IMR-90 (cell line): ENCODE measurements at regions not wholly inside any gene's neighbourhood (a gene's known extent, or its start where the extent isn't known, plus 50 kb on each side); places are given as distances from the start of the nearest gene placed in this dataset.

Experiments used
- ATAC-seq: fragments of 200-7000 bp; cut with Tn5 transposase; 2 replicates; pipeline ENCODE4 v1.9.1; 2020; ENCODE audit warnings: low read depth, mild to moderate bottlenecking, moderate library complexity
- BruUV-seq: library from RNA; stranded (reverse); fragments of 400-500 nt; replicated peaks from 2 replicates; lab custom pipeline; 2021; lab: Mats Ljungman, UMichigan
- CTCF ChIA-PET: fragments of 300-600 bp; formaldehyde crosslinking; extraction: SDS; loops from one replicate; lab custom pipeline; 2021; ENCODE audit warnings: antibody characterized with exemption; lab: Yijun Ruan, JAX
- POLR2A ChIA-PET: fragments of 300-600 bp; sonication (Branson Sonifier 250); formaldehyde crosslinking; loops from one replicate; lab custom pipeline; 2022; ENCODE audit warnings: antibody characterized with exemption; ENCODE audit not compliant: unreplicated experiment; lab: Charles Lee
- DNase-seq: peaks from one replicate; pipeline ENCODE4 v3.0.0; 2013
- H2AFZ ChIP-seq: replicated peaks from 2 replicates; pipeline ENCODE3; 2013; ENCODE audit warnings: low read length, mild to moderate bottlenecking; ENCODE audit not compliant: poor library complexity
- H2AK5ac ChIP-seq: 2 replicates; pipeline ENCODE4 v1.6.1; 2013; ENCODE audit warnings: low read depth, low read length, inconsistent platforms
- H2AK9ac ChIP-seq: replicated peaks from 2 replicates; pipeline ENCODE3; 2013; ENCODE audit warnings: mild to moderate bottlenecking, low read depth, low read length, moderate library complexity; ENCODE audit not compliant: poor library complexity
- H2BK120ac ChIP-seq: 2 replicates; pipeline ENCODE4 v1.6.1; 2013; ENCODE audit warnings: low read depth, low read length, inconsistent platforms
- H2BK15ac ChIP-seq: 3 replicates; pipeline ENCODE4 v1.6.1; 2013; ENCODE audit warnings: low read depth, low read length, inconsistent platforms
- H2BK20ac ChIP-seq: 2 replicates; pipeline ENCODE4 v1.6.1; 2013; ENCODE audit warnings: low read depth, mild to moderate bottlenecking, inconsistent platforms, low read length, moderate library complexity
- H2BK5ac ChIP-seq: 2 replicates; pipeline ENCODE4 v1.6.1; 2013; ENCODE audit warnings: mild to moderate bottlenecking, low read depth, low read length, inconsistent platforms; ENCODE audit not compliant: poor library complexity, severe bottlenecking
- H3K14ac ChIP-seq: replicated peaks from 2 replicates; pipeline ENCODE4 v1.6.1; 2013; ENCODE audit warnings: low read depth, low read length, inconsistent platforms
- H3K18ac ChIP-seq: 2 replicates; pipeline ENCODE4 v1.6.1; 2013; ENCODE audit warnings: low read depth, low read length, control low read depth
- H3K23ac ChIP-seq: 2 replicates; pipeline ENCODE4 v1.6.1; 2013; ENCODE audit warnings: low read depth, low read length, inconsistent platforms
- H3K27ac ChIP-seq: 2 replicates; pipeline ENCODE4 v1.5.1; 2013; ENCODE audit warnings: mild to moderate bottlenecking, control low read depth, low read length; ENCODE audit not compliant: insufficient read depth
- H3K27me3 ChIP-seq: 2 replicates; pipeline ENCODE4 v1.6.1; 2013; ENCODE audit warnings: low read length; ENCODE audit not compliant: control insufficient read depth, insufficient read depth
- H3K36me3 ChIP-seq: 2 replicates; pipeline ENCODE4 v1.6.1; 2013; ENCODE audit warnings: low read length, mixed read lengths; ENCODE audit not compliant: control insufficient read depth, insufficient read depth
- H3K4ac ChIP-seq: 2 replicates; pipeline ENCODE4 v1.6.1; 2013; ENCODE audit warnings: low read depth, low read length, inconsistent platforms
- H3K4me1 ChIP-seq: 2 replicates; pipeline ENCODE4 v1.6.1; 2013; ENCODE audit warnings: low read length, mixed read lengths; ENCODE audit not compliant: control insufficient read depth, insufficient read depth
- H3K4me2 ChIP-seq: 2 replicates; pipeline ENCODE4 v1.6.1; 2013; ENCODE audit warnings: low read depth, mild to moderate bottlenecking, control low read depth, low read length, moderate library complexity
- H3K4me3 ChIP-seq: 2 replicates; pipeline ENCODE4 v1.5.1; 2013; ENCODE audit warnings: low read depth, mild to moderate bottlenecking, control low read depth, low read length, moderate library complexity; ENCODE audit not compliant: insufficient read depth
- H3K56ac ChIP-seq: 2 replicates; pipeline ENCODE4 v1.6.1; 2013; ENCODE audit warnings: low read length, inconsistent platforms; ENCODE audit not compliant: insufficient read depth; ENCODE audit errors: extremely low read depth
- H3K79me1 ChIP-seq, 2 experiments: 2 replicates each; pipeline ENCODE4 v1.6.1; 2013; ENCODE audit warnings: low read length in 2 of 2, inconsistent platforms in 1 of 2, low read depth in 1 of 2
- H3K9ac ChIP-seq: 2 replicates; pipeline ENCODE4 v1.6.1; 2013; ENCODE audit warnings: low read depth, low read length, control low read depth
- H3K9me1 ChIP-seq: 2 replicates; pipeline ENCODE4 v1.6.1; 2013; ENCODE audit warnings: low read length, inconsistent platforms; ENCODE audit not compliant: insufficient read depth
- H3K9me3 ChIP-seq: 2 replicates; pipeline ENCODE4 v1.6.1; 2013; ENCODE audit warnings: low read length; ENCODE audit not compliant: control insufficient read depth, insufficient read depth
- H4K20me1 ChIP-seq: 2 replicates; pipeline ENCODE4 v1.6.1; 2013; ENCODE audit warnings: low read length, inconsistent platforms; ENCODE audit not compliant: insufficient read depth
- H4K5ac ChIP-seq: 2 replicates; pipeline ENCODE4 v1.6.1; 2013; ENCODE audit warnings: mild to moderate bottlenecking, low read depth, low read length, control low read depth
- H4K8ac ChIP-seq, 2 experiments: 2 replicates each; pipeline ENCODE4 v1.6.1; 2013; ENCODE audit warnings: low read depth in 2 of 2, low read length in 2 of 2, control low read depth in 1 of 2, inconsistent platforms in 1 of 2
- H4K91ac ChIP-seq: 2 replicates; pipeline ENCODE4 v1.6.1; 2013; ENCODE audit warnings: low read depth, low read length, inconsistent platforms; ENCODE audit not compliant: insufficient read depth
- BHLHE40 ChIP-seq: fragments of 150-350 bp; IDR thresholded peaks from 2 replicates; pipeline ENCODE4 v1.6.1; 2016; ENCODE audit warnings: mild to moderate bottlenecking, low read depth, low read length
- CHD1 ChIP-seq: IDR thresholded peaks from 2 replicates; pipeline ENCODE4 v1.6.1; 2012; ENCODE audit warnings: low read depth, low read length, improper control_type of control experiment
- MAFK ChIP-seq: IDR thresholded peaks from 2 replicates; pipeline ENCODE4 v1.6.1; 2012; ENCODE audit warnings: low read depth, low read length, improper control_type of control experiment
- POLR2A ChIP-seq: IDR thresholded peaks from 2 replicates; pipeline ENCODE4 v1.6.1; 2012; ENCODE audit warnings: mild to moderate bottlenecking, low read depth, low read length
- SMC3 ChIP-seq: fragments of 150-350 bp; IDR thresholded peaks from 2 replicates; pipeline ENCODE4 v1.6.1; 2016; ENCODE audit warnings: low read depth, mild to moderate bottlenecking, antibody characterized with exemption, low read length, moderate library complexity
- WGBS, 2 experiments: methylation state at CpG; one replicate each; pipeline versions ENCODE4 v1.1.5 to v1.1.7; 2013; ENCODE audit warnings: missing lambda C conversion rate in 2 of 2; ENCODE audit not compliant: insufficient read length in 1 of 2; ENCODE audit errors: extremely low coverage in 2 of 2; 5-methylcytosine and 5-hydroxymethylcytosine counted together
- dilution Hi-C: fragments of 300-500 bp; cut with HindIII; formaldehyde crosslinking; loops from one replicate; pipeline ENCODE4 v1.14.3; 2018; ENCODE audit warnings: low sequenced_read_pairs; ENCODE audit not compliant: unreplicated experiment
- in situ Hi-C: fragments of 300-500 bp; cut with MboI; formaldehyde crosslinking; loops from 3 replicates; pipeline ENCODE4 v1.14.3; 2019; ENCODE audit warnings: low sequenced_read_pairs, inconsistent platforms, mixed read lengths
- intact Hi-C: fragments of 100-400 bp; cut with micrococcal nuclease; formaldehyde crosslinking; loops from 2 replicates; pipeline ENCODE4 v1.10.0; 2022
- TF ChIP-seq, protein P1 (sequence below): fragments of 150-350 bp; IDR thresholded peaks from 2 replicates; pipeline ENCODE4 v1.6.1; 2016; ENCODE audit warnings: low read depth, mild to moderate bottlenecking, low read length, moderate library complexity, borderline replicate concordance

DNA sequence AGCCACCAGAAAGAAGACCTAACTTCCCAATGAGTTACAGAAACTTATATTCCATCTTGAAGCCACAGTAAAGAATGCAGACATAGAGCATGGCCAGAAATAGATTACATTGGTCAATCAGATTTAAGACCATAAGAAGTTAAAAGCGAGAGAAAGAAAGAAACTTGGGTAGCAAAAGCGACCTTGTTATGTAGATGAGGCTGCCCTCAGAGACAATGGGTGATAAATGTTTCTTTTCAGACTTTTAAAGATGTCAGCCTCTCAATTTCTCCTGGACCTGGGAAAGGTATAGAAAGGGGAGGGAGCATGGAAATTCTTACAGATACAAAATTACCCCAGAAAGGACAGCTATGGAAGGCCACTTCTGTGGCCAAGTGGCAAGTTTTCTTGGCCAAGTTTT, 732.6 kb upstream of the LUZP2 start:
- no peak overlapping the region for H2BK5ac ChIP-seq
- no peak overlapping the region for H3K23ac ChIP-seq
- H3K9me1 ChIP-seq = 0 out of 2 replicates have a peak, but pooled peaks cover 2% of the 10 kb centered on the region
- no peak overlapping the region for H2BK120ac ChIP-seq
- in situ Hi-C loops (no loop called here), intact Hi-C loops (no loop called here), dilution Hi-C loops (no loop called here)
- H4K91ac ChIP-seq = no peak overlapping the region
- no peaks in the 10 kb centered on the region for H3K36me3 ChIP-seq
- no peak overlapping the region for H2AFZ ChIP-seq
- no peak overlapping the region for H3K18ac ChIP-seq
- ChIA-PET CTCF (no interaction called here), POLR2A (no interaction called here)
- no peak overlapping the region for H4K8ac ChIP-seq
- H3K14ac ChIP-seq = no peak overlapping the region
- no peak for ATAC-seq
- H2AK5ac ChIP-seq = no peak overlapping the region
- no peak overlapping the region for H3K56ac ChIP-seq
- H3K4me2 ChIP-seq = no peak overlapping the region
- no peak overlapping the region for H3K9ac ChIP-seq
- no peak overlapping the region for H3K4me3 ChIP-seq
- H3K9me3 ChIP-seq = peaks cover 4% of the 10 kb centered on the region; the same call in 1 of the 2 replicates
- no peak overlapping the region for H4K5ac ChIP-seq
- no peak for DNase-seq
- H3K79me1 ChIP-seq = no peaks in the 10 kb centered on the region
- no peak overlapping the region for H2AK9ac ChIP-seq
- no peaks in the 10 kb centered on the region for H4K20me1 ChIP-seq
- TF ChIP-seq SMC3 (no peak), POLR2A (no peak), MAFK (no peak), BHLHE40 (no peak), CHD1 (no peak)
- TF ChIP-seq, protein P1, sequence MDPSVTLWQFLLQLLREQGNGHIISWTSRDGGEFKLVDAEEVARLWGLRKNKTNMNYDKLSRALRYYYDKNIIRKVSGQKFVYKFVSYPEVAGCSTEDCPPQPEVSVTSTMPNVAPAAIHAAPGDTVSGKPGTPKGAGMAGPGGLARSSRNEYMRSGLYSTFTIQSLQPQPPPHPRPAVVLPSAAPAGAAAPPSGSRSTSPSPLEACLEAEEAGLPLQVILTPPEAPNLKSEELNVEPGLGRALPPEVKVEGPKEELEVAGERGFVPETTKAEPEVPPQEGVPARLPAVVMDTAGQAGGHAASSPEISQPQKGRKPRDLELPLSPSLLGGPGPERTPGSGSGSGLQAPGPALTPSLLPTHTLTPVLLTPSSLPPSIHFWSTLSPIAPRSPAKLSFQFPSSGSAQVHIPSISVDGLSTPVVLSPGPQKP = no peak
- no peak overlapping the region for H2BK15ac ChIP-seq
- H3K27me3 ChIP-seq = no peaks in the 10 kb centered on the region
- no peak overlapping the region for H3K27ac ChIP-seq
- no peak overlapping the region for H3K4ac ChIP-seq
- WGBS, 2 experiments = no CpG with 5 or more reads among the region's 2 CpGs
- no peak overlapping the region for H2BK20ac ChIP-seq
- no peaks in the 10 kb centered on the region; the same call in 1 of the 2 replicates for H3K4me1 ChIP-seq
- BruUV-seq = no TSS peak
